T-helper 1 cell treated with Interleukin-12 subunit alpha and Interleukin-12 subunit beta and Interleukin-4 antibody, amounts not matched to agents 30 ng/mL and 1 ng/mL, for 36 hours (primary cell): ENCODE measurements at regions not wholly inside any gene's neighbourhood (a gene's known extent, or its start where the extent isn't known, plus 50 kb on each side); places are given as distances from the start of the nearest gene placed in this dataset.
"Not testable (repeated sequence)": the region's sequence is repeated elsewhere in the genome, so short reads cannot be mapped to it uniquely, and the experiment has no call there.

Experiments used
- intact Hi-C: fragments of 100-400 bp; cut with micrococcal nuclease; formaldehyde crosslinking; loops from one replicate; pipeline ENCODE4 v1.15.1; 2024

- intact Hi-C loops: not testable (repeated sequence)
These were observed 1131.0 kb upstream of the LRRTM3 start for GRCh38 chr10:65794861-65795260.

DNA sequence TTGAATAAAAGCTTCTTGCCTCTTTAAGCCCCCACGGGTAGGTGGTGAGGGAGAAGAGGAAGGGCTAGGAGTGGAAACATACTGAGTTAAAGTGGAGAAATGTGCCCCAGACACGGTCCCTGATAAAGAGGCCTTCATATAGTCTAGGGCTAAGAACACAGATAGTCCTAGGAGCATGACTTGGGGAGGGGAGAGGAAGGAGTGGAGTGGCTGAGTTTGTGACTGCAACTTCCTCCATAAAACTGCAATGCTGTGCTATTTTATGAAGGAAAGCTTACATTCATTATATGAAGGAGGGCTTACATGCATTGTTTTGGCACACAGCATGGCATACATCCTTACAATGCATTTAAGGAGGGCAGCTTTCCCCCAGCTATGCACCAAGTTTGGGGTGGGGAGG, 1129.4 kb upstream of the LRRTM3 start:
- intact Hi-C loops: no loop called here

DNA sequence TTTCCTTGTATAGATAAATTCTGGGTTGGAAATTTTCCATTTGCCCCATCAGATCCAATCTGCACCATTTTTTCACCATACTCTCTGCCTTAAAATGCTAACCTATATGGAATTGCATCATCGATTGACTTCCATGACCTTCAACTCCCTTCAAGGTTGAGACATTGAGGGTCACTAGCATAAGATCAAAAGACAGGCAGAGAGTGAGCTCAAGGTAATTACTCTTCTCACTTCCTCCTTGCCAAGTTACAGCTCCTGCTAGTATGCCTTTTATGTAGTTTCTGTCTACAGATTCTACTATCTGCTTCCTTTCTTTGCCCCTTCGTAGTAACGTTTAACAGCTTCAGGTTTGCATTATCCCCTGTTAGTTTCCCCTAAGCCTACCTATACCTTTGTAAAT, 1127.7 kb upstream of the LRRTM3 start:
- intact Hi-C loops: no loop called here

DNA sequence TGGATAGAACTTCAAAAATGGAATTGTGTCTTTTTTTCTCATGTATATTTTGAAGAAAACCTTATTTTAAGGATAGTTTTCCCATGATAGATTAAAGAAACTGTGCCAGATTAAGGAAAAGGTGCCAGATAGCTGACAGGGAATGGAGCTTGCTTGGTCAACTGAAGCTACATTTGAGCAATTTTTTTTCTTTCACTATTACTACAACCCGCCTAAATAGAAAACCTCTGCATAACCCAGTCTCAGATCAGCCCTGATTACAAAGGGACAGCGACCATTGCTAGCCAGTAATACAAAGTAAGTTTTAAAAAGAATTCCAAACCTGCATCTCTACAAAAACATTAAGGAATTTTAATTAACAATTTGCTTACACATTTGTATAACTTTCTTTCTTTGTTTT, 1123.4 kb upstream of the LRRTM3 start:
- intact Hi-C loops: no loop called here

DNA sequence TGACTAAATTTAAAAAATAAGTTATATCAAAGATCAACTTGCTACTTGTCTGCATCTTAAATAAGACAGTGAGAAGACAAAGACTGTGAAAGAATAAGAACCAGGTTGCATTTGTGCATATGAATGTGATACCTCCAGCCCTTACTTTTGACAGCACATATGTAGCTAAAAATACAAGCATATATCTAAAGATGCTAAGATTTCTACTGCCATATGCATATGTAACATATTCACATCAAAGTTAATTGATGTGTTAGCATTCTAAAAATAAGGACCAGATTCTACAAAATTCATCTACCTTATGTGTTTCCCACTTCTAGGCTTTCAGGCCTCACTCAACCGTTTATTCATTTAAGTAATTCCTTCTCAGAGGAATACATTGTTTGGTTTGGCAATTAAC, 1120.3 kb upstream of the LRRTM3 start:
- intact Hi-C loops: no loop called here

GRCh38 chr10:65805993-65806392, 1119.8 kb upstream of the LRRTM3 start:
- intact Hi-C loops: no loop called here

DNA sequence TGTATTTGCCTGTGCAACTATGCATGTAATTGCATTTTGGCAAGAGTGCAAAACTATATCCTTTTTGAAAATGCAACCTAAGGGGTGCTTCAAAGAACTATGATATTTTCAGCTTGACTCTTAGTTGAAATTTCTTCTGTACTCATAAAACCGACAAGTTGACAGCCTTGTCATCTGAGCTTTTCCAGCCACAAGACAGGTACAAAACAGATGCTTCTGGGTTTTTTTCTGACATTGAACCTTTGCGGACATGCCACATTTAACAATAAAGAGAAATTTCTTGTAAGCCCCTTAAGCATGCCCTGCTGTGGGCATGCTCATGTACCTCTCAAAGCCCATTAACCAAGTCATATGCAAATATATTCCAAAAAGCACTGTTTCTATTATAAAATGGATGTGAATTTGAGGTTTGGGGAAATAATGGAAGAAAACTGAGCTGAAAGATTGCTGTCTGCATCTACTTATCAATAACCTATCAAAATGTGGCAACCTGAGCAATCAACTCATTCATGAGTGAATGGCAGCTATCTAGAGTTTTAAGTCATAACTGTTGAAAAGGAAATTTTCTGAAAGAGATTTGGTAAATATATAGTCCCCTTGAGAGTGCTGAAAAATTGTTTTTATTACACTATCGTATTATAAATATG, 1117.0 kb upstream of the LRRTM3 start:
- intact Hi-C loops: no loop called here

- intact Hi-C loops: no loop called here
These were observed 1113.8 kb upstream of the LRRTM3 start for GRCh38 chr10:65811931-65812525.

GRCh38 chr10:65816536-65816935, 1109.3 kb upstream of the LRRTM3 start:
- intact Hi-C loops: no loop called here

DNA sequence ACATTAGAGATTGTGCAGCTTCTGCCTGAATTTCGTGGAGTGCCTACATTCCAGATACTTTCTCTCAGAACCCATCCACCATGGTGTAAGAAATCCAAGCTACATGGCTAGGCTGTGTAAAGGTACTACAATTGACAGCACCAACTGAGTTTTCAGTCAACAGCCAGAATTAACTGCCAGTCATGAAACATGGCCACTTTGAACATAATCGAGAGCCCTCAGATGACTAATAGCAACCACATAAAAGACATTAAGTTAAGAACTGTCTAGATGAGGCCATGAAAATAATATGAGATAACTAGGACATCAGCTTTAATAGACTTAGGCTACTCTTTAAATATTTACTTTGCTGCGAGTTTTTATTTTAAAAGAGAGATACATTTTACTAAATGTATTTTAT, 1106.8 kb upstream of the LRRTM3 start:
- intact Hi-C loops: no loop called here

DNA sequence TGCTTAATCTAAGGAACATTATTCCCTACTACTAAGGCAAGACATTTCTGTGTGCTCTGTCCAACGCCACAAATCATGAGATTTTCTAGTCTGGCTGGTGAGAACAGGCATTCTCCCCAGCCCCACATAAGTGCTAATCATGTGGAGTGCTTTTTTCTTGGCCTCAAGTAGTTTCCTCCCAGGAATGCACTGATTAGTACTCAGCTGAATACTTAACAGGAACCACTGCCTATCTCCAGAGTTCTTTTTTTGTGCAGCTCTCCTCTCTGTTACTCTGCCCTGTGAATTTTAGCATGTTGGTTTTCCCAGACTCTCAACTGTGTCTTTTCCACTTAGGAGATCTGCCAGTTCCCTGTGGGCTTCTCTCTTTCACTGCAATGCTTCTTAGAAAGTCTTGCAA, 1098.5 kb upstream of the LRRTM3 start:
- intact Hi-C loops: no loop called here

GRCh38 chr10:65838811-65839210, 1087.0 kb upstream of the LRRTM3 start:
- intact Hi-C loops: no loop called here

- intact Hi-C loops: no loop called here
These were observed 1082.6 kb upstream of the LRRTM3 start for GRCh38 chr10:65843203-65843602.

DNA sequence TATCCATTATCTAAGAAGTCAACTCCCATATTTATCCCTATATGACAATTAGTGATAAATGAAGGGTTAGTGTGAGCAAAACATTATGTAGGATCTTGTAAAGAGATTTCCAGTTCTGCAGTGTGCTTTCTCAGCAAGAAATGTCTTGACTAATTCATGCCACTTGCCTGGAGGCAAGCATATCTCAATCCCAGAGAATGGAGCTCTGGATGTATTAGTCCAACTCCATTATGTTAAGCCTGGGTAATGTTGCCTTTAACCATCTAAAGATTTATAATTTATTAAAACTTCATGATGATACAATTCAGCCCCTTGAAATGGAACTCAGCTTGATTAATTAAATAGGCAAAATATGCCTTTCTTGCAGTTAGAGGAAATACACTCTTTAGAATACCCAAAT, 1079.9 kb upstream of the LRRTM3 start:
- intact Hi-C loops: no loop called here

- intact Hi-C loops: no loop called here
These were observed 1079.3 kb upstream of the LRRTM3 start for GRCh38 chr10:65846541-65846940.

- intact Hi-C loops: no loop called here
These were observed 1078.9 kb upstream of the LRRTM3 start for GRCh38 chr10:65846949-65847348.

DNA sequence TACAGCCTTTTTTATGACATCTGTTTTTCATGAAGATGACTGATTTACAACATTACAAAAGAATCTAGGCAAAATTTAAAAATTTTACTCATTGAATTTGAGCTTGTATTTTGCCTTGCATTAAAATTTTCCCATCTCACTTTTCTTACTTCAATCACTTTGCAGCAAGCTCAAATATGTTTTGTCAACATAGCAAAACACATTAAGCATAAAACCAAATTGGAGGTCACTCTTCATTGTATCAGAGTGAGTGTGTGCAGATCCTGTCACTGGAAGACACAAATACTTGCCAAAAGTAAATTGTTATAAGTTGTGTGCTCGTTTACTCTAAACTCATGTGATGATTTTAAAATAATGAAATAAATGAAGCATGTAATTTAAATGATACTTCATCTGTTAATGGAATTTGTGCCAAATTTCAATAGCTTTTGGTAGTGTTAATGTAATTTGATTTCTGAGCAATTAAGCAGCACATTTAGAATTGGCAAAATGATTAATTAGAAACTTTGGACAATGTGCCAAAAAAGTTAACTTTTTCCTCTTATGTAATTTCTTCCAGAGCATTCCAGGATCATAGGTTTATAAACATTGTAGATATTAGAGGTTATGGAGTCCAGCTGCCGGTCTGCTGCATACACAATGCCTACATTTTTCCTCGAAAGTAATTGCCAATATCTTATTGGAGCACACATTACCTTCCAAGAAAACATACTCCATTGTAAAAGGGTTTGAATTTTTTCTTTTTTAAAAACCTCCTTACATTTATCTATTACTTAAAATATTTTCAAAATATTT, 1078.2 kb upstream of the LRRTM3 start:
- intact Hi-C loops: no loop called here

- intact Hi-C loops: no loop called here
These were observed 1067.0 kb upstream of the LRRTM3 start for GRCh38 chr10:65858841-65859240.

GRCh38 chr10:65861249-65861648, 1064.6 kb upstream of the LRRTM3 start:
- intact Hi-C loops: no loop called here
